Neural cell (in vitro differentiated cells): ENCODE measurements at regions not wholly inside any gene's neighbourhood (a gene's known extent, or its start where the extent isn't known, plus 50 kb on each side); places are given as distances from the start of the nearest gene placed in this dataset.
"Not testable (repeated sequence)": the region's sequence is repeated elsewhere in the genome, so short reads cannot be mapped to it uniquely, and the experiment has no call there.

ENCODE experiments used
- H2AFZ ChIP-seq: fragments of 200-600, 300-800 bp; sonication (generic), shearing (Covaris generic); 2 replicates; pipeline ENCODE4 v1.6.0; 2014; ENCODE audit warnings: low read depth, mild to moderate bottlenecking, antibody characterized with exemption, low read length, moderate library complexity
- H3F3A ChIP-seq: fragments of 200-600 bp; shearing (Covaris generic); 2 replicates; pipeline ENCODE4 v1.6.1; 2016; ENCODE audit warnings: mild to moderate bottlenecking, moderate library complexity, mixed read lengths, antibody characterized with exemption, low read length; ENCODE audit not compliant: insufficient read depth, poor library complexity, severe bottlenecking
- H3K27ac ChIP-seq: fragments of 200-600, 300-800 bp; sonication (generic), shearing (Covaris generic); 2 replicates; pipeline ENCODE4 v1.5.1; 2014; ENCODE audit warnings: mild to moderate bottlenecking, low read length, moderate library complexity
- H3K27me3 ChIP-seq: fragments of 300-800, 200-600 bp; sonication (generic), shearing (Covaris generic); 2 replicates; pipeline ENCODE4 v1.6.0; 2014; ENCODE audit warnings: mild to moderate bottlenecking, low read depth, low read length, moderate library complexity; ENCODE audit not compliant: insufficient read depth
- H3K36me3 ChIP-seq: fragments of 300-800, 200-600 bp; sonication (generic), shearing (Covaris generic); 2 replicates; pipeline ENCODE4 v1.5.1; 2014; ENCODE audit warnings: mild to moderate bottlenecking, antibody characterized with exemption, low read length, moderate library complexity; ENCODE audit not compliant: insufficient read depth
- H3K4me2 ChIP-seq: fragments of 300-800, 200-600 bp; sonication (generic), shearing (Covaris generic); 2 replicates; pipeline ENCODE4 v1.6.0; 2014; ENCODE audit warnings: mild to moderate bottlenecking, low read length
- H3K4me3 ChIP-seq: fragments of 300-800, 200-600 bp; sonication (generic), shearing (Covaris generic); 2 replicates; pipeline ENCODE4 v1.5.1; 2014; ENCODE audit warnings: mild to moderate bottlenecking, low read length, moderate library complexity
- H3K79me2 ChIP-seq: fragments of 200-600 bp; shearing (Covaris generic); replicated peaks from 2 replicates; pipeline ENCODE4 v1.6.0; 2014; ENCODE audit warnings: mild to moderate bottlenecking, low read length, moderate library complexity; ENCODE audit not compliant: insufficient read depth
- H3K9ac ChIP-seq: fragments of 300-800, 200-600 bp; sonication (generic), shearing (Covaris generic); 2 replicates; pipeline ENCODE4 v1.6.1; 2016; ENCODE audit warnings: mild to moderate bottlenecking, low read length, mixed read lengths
- H3K9me2 ChIP-seq: fragments of 200-600 bp; shearing (Covaris generic); 2 replicates; pipeline ENCODE4 v1.6.1; 2016; ENCODE audit warnings: mild to moderate bottlenecking, low read length, mixed read lengths; ENCODE audit not compliant: insufficient read depth
- H3K9me3 ChIP-seq: fragments of 200-600, 300-800 bp; sonication (generic), shearing (Covaris generic); 2 replicates; pipeline ENCODE4 v1.6.1; 2016; ENCODE audit warnings: mild to moderate bottlenecking, mixed run types, low read length, moderate library complexity, mixed read lengths
- H4K20me1 ChIP-seq: fragments of 200-600 bp; shearing (Covaris generic); 2 replicates; pipeline ENCODE4 v1.6.1; 2016; ENCODE audit warnings: mild to moderate bottlenecking, mixed run types; ENCODE audit not compliant: insufficient read depth
- CTCF ChIP-seq: fragments of 450-650 bp; IDR thresholded peaks from 2 replicates; pipeline ENCODE4 v1.5.1; 2014; ENCODE audit warnings: antibody characterized with exemption, mild to moderate bottlenecking, moderate library complexity; ENCODE audit not compliant: poor library complexity, severe bottlenecking
- EP300 ChIP-seq: fragments of 450-650 bp; conservative IDR thresholded peaks from 2 replicates; pipeline ENCODE4 v1.6.1; 2014; ENCODE audit warnings: antibody characterized with exemption, mild to moderate bottlenecking, moderate library complexity; ENCODE audit not compliant: poor library complexity, severe bottlenecking
- EZH2 ChIP-seq: fragments of 200-600, 300-800 bp; shearing (Covaris generic), sonication (generic); IDR thresholded peaks from 2 replicates; pipeline ENCODE4 v1.6.1; 2014; ENCODE audit warnings: antibody characterized with exemption, low read length, borderline replicate concordance, mild to moderate bottlenecking; ENCODE audit not compliant: insufficient read depth, poor library complexity, severe bottlenecking
- MXI1 ChIP-seq: fragments of 450-650 bp; conservative IDR thresholded peaks from 2 replicates; pipeline ENCODE4 v1.6.1; 2014; ENCODE audit warnings: antibody characterized with exemption, mild to moderate bottlenecking; ENCODE audit not compliant: poor library complexity, severe bottlenecking
- POLR2AphosphoS5 ChIP-seq: IDR thresholded peaks from 2 replicates; pipeline ENCODE4 v1.6.1; 2012
- RAD21 ChIP-seq: fragments of 450-650 bp; conservative IDR thresholded peaks from 2 replicates; pipeline ENCODE4 v1.6.1; 2014; ENCODE audit warnings: antibody characterized with exemption, mild to moderate bottlenecking, moderate library complexity
- SMC3 ChIP-seq: fragments of 450-650 bp; conservative IDR thresholded peaks from 2 replicates; pipeline ENCODE4 v1.6.1; 2014; ENCODE audit warnings: antibody characterized with exemption, mild to moderate bottlenecking, moderate library complexity; ENCODE audit not compliant: poor library complexity
- TAF1 ChIP-seq: IDR thresholded peaks from 2 replicates; pipeline ENCODE4 v1.6.1; 2012; ENCODE audit warnings: low read depth

- H3K79me2 ChIP-seq: no peaks in the 10 kb centered on the region
- no peaks in the 10 kb centered on the region for H3F3A ChIP-seq
- no peaks in the 10 kb centered on the region for H3K9me3 ChIP-seq
- no peak overlapping the region for H3K4me2 ChIP-seq
- TF ChIP-seq EP300 (no peak), SMC3 (no peak), MXI1 (no peak), CTCF (no peak), TAF1 (no peak), EZH2 (no peak), POLR2AphosphoS5 (no peak), RAD21 (no peak)
- H2AFZ ChIP-seq: no peak overlapping the region
- H3K4me3 ChIP-seq: no peak overlapping the region
- no peaks in the 10 kb centered on the region for H4K20me1 ChIP-seq
- no peaks in the 10 kb centered on the region for H3K27me3 ChIP-seq
- no peak overlapping the region for H3K9ac ChIP-seq
- no peaks in the 10 kb centered on the region for H3K9me2 ChIP-seq
- H3K27ac ChIP-seq: no peak overlapping the region
- H3K36me3 ChIP-seq: no peaks in the 10 kb centered on the region
These were observed 164.4 kb downstream of the RBMX2 start for GRCh38 chrX:130566028-130566683.

GRCh38 chrX:130573030-130573429 is 171.2 kb downstream of the RBMX2 start:
- not testable (repeated sequence) for H3K9ac ChIP-seq, H3K27me3 ChIP-seq, H3K4me2 ChIP-seq, H3K4me3 ChIP-seq, H3K9me2 ChIP-seq, H4K20me1 ChIP-seq, H3K36me3 ChIP-seq, H2AFZ ChIP-seq, H3K9me3 ChIP-seq, H3K27ac ChIP-seq, H3F3A ChIP-seq, H3K79me2 ChIP-seq
